ENCODE measurements at regions not wholly inside any gene's neighbourhood (a gene's known extent, or its start where the extent isn't known, plus 50 kb on each side); places are given as distances from the start of the nearest gene placed in this dataset.

DNA sequence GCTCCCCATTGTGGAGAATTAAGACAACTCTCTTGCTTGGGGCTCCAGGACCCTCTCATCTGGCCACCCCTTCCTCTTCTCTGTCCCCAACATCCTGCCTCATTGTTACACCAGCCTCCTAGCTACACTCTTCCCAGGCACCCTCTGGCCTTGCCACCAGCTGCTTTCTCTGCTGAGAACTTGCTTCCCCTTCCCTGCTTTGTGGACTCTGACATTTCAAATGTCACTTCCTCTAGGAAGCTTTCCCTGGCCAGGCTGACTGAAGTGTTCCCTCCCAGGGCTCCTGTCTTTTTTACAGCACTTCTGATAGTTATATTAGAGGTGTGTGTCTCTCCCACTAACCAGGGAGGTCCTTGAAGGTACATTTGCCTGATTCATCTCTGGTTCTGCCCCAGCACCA lies 194.0 kb upstream of the KLF4 start:
- no peak overlapping the region for H3K4me3 Mint-ChIP-seq
- peaks cover 3% of the 10 kb centered on the region for H3K9me3 Mint-ChIP-seq (ENCODE audit: low read depth)
- H3K36me3 Mint-ChIP-seq: no peaks in the 10 kb centered on the region
- H3K27ac Mint-ChIP-seq: no peak overlapping the region
- H3K4me1 Mint-ChIP-seq (ENCODE audit: low read depth): no peaks in the 10 kb centered on the region
- H3K27me3 Mint-ChIP-seq: peaks cover 4% of the 10 kb centered on the region

DNA sequence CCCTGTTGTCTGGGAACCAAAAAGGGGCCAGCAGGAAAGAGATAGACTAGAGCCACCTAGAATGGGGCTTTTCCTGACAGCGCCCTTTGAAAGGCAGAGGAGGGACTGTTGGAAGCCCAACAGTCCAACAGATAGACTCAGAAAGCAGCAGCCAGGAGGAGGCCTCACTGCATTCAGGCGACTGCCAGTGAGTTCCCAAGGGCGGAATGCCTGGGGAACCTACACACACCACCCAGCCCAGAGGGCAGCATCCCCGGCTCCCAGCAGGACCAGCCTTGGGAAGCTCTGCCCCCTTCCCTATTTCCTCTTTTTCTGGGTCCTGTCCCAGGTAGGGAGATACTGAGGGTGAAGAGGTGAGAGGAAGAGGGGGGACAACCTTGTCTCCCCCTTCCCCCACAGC lies 192.4 kb upstream of the KLF4 start:
- Mint-ChIP-seq H3K27ac (no peak overlapping the region), H3K4me3 (no peak overlapping the region), H3K36me3 (no peaks in the 10 kb centered on the region)

DNA sequence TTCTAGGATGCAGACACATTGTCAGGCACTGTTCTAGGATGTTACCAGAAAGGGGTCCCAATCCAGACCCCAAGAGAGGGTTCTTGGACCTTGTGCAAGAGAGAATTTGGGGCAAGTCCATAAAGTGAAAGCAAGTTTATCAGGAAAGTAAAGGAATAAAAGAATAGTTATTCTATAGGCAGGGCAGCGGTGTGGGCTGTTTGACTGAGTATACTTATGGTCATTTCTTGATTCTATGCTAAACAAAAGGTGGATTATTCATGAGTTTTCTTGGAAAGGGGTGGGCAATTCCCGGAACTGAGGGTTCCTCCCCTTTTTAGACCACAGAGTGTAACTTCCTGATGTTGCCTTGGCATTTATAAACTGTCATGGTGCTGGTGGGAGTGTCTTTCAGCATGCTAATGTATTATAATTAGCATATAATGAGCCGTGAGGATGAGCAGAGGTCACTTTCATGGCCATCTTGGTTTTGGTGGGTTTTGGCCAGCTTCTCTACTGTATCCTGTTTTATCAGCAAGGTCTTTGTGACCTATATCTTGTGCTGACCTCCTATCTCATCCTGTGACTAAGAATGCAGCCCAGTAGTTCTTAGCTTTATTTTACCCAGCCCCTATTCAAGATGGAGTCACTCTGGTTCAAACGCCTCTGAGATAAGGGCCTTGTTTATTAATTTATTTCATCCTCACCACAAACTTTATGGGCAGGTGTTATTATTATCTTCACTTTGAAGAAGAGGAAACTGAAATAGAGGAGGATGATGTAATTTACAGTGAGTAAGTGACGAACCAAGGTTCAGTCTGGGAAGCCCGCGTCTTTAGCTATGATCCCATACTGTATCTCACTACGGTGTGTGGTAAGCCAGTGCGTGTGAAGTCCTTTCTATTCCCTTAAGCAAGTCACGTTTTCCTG lies 186.0 kb upstream of the KLF4 start:
- Mint-ChIP-seq H3K4me1 (ENCODE audit: low read depth) (no peaks in the 10 kb centered on the region), H3K27me3 (no peaks in the 10 kb centered on the region), H3K4me3 (no peak overlapping the region), H3K36me3 (no peaks in the 10 kb centered on the region), H3K27ac (no peak overlapping the region), H3K9me3 (ENCODE audit: low read depth) (no peaks in the 10 kb centered on the region)

More for the DNA sequence above, 192.4 kb upstream of the KLF4 start:
- Mint-ChIP-seq H3K4me1 (ENCODE audit: low read depth) (no peaks in the 10 kb centered on the region), H3K9me3 (ENCODE audit: low read depth) (no peaks in the 10 kb centered on the region), H3K27me3 (no peaks in the 10 kb centered on the region)

DNA sequence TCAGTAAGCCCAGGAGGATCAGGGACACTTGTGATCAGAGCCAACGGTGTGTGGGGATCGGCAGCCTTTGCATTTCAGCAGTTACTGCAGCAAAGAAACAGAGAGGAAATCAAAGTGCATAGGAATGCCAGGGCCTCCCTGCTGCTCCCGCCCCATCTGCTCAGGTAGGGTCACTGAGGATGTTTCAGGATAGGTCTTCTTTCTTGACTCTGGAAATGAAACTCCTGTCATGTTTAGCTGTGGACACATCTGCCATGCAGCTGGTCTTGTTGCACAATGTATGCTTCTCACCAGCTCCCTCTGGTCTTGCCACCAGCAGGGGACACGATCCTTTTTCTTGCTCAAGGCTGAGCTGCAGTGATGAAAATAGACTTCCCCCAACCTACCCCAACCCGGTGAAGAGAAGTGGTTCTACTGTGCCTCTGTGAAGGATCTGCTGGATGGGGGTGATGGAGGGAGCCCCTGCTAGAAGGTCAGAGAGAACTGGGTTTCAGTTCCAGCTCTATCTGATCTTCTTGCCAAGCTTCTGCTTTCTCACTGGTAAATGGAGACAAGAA lies 185.2 kb upstream of the KLF4 start:
- no peaks in the 10 kb centered on the region for H3K9me3 Mint-ChIP-seq (ENCODE audit: low read depth)
- no peak overlapping the region for H3K4me3 Mint-ChIP-seq
- no peak overlapping the region for H3K27ac Mint-ChIP-seq
- H3K36me3 Mint-ChIP-seq: no peaks in the 10 kb centered on the region
- H3K27me3 Mint-ChIP-seq: no peaks in the 10 kb centered on the region
- H3K4me1 Mint-ChIP-seq (ENCODE audit: low read depth): no peaks in the 10 kb centered on the region

DNA sequence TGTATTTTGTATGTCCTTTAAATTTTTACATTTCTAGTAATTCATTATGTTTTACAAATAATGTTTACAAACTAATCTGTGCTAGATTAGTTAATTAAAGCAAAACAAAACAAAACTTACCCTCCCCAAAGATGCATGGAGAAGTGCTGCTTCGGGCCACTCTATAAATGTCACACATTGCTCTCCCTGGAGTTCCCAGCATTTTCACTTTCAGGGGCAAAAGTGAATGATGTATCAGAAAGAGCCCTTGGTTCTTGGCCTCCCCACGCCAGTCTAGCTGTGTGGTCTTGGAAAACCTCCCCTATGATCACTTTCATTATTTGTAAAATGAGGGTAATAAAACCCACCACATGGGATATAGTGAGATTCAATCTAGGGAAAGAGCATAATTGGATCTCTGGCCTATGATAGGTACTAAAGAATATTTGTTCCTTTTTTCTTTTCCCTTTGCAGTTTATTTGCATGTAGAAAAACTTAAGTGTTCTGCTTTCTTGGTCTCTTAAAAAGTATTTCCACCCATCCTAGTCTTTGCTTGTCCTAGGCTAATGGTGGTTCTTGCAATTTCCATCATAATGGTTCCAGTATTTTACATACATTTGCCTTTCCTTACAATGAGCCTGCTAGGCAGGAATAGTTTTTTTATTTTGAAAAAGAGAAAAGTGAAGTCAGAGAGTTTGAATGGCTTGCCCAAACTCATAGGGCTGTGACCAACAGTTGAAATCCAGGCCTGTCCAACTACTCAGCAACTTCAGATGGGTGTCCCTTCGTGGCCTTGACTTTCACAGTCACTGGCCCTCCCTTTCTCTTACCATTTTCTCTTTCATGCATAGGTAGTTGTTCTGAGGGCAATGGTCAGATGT lies 184.5 kb upstream of the KLF4 start:
- no peaks in the 10 kb centered on the region for H3K27me3 Mint-ChIP-seq
- no peak overlapping the region for H3K4me3 Mint-ChIP-seq
- H3K4me1 Mint-ChIP-seq (ENCODE audit: low read depth): no peaks in the 10 kb centered on the region
- no peaks in the 10 kb centered on the region for H3K36me3 Mint-ChIP-seq
- H3K27ac Mint-ChIP-seq: no peak overlapping the region
- no peaks in the 10 kb centered on the region for H3K9me3 Mint-ChIP-seq (ENCODE audit: low read depth)

DNA sequence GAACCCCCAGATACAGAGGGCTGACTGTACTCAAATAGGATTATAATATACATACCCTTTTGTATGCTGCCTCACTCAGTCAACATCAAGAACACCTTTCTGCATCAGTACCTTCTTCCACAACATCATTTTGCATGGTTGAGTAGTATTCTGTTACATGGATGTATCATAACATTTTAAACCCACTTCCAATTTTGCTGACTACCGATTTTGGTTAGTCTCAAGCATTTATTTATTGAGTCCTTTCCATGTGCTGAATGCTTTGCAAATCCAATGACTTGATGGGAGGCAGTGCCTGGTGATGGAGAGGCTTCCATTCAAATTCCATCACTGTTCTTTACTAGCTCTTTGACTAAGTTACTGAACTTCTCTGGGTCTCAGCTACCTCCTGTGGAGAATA lies 182.0 kb upstream of the KLF4 start:
- no peak overlapping the region for H3K27ac Mint-ChIP-seq
- no peak overlapping the region for H3K4me3 Mint-ChIP-seq
- H3K4me1 Mint-ChIP-seq (ENCODE audit: low read depth): no peaks in the 10 kb centered on the region
- no peaks in the 10 kb centered on the region for H3K36me3 Mint-ChIP-seq
- no peaks in the 10 kb centered on the region for H3K9me3 Mint-ChIP-seq (ENCODE audit: low read depth)
- H3K27me3 Mint-ChIP-seq: no peaks in the 10 kb centered on the region

DNA sequence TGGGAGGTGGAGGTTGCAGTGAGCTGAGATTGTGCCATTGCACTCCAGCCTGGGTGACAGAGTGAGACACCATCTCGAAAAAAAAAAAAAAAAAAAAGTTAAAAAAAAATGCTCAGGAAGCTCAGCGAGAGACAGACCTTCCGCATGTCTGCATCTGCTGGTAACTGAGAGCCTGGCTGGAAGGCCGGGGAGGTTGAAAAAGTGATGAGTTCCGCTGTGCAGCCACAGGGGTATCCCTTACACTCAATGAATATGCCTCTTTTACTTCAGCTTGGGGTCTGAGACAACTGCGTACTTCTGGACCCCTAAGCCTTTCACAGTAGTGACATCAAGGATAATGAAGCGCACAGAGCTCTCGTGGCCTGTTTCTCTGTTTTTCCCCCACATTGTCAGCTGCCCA lies 179.9 kb upstream of the KLF4 start:
- no peaks in the 10 kb centered on the region for H3K36me3 Mint-ChIP-seq
- no peaks in the 10 kb centered on the region for H3K4me1 Mint-ChIP-seq (ENCODE audit: low read depth)
- no peaks in the 10 kb centered on the region for H3K9me3 Mint-ChIP-seq (ENCODE audit: low read depth)
- no peak overlapping the region for H3K27ac Mint-ChIP-seq
- no peaks in the 10 kb centered on the region for H3K27me3 Mint-ChIP-seq
- no peak overlapping the region for H3K4me3 Mint-ChIP-seq

DNA sequence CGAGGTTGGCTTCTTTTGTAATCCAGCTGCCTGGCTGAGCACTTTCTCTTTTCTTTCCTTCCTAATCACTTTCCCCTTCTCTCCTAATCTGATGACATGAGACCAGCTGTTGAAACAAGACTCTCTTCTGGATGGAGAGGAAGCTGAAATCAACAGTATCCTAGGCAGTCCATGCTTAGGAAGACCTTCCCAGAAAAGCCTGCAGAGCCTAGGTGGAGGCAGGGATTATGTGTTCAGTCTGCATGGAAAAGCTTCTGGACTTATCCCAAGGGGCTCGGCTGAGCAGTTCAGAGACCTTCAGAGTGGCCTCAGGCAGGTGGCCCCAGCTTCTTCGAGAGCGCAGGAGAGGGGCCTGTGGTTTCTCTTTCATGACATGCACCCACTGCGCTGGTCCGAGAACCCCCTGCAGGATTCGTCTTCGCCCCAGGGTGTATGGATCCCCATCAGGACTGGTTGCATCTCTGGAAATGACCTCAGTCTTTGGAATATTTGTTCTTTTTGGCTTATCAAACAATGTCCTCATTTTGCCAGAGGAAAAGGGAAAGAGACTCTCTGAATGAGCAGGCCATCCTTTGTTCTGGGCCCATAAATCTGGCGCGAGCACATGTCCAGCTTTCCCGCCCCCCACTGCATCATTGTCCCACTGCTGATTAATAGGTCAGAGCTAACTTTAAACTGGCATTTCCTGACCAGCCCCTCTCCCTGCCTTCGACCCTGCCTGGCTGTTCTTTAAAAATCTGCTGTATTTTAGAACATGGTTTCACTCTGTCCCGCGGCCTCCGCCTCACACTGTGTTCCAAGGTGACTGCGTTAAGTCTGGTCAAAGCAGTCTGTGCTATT lies 177.9 kb upstream of the KLF4 start:
- Mint-ChIP-seq H3K4me1 (ENCODE audit: low read depth) (no peaks in the 10 kb centered on the region), H3K27me3 (no peaks in the 10 kb centered on the region)

DNA sequence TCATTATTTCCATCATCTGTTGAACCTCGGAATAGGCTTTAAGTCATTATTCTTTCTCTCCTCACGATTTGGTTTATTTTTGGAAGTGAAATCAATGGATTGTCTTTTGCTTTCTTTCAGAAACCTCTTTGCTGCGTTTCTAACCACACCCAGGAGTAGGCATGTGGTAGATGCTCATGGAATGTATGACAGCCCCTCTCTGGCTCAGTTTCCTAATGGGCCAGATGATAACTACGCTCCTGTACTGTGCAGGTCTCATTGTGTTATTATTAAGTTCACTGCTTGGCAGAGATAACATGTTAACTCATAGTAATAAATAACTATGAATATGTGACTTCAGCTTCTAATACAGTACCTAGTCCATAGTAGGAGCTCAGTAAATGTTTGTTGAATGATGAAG lies 175.5 kb upstream of the KLF4 start:
- Mint-ChIP-seq H3K9me3 (ENCODE audit: low read depth) (no peaks in the 10 kb centered on the region), H3K4me1 (ENCODE audit: low read depth) (no peaks in the 10 kb centered on the region), H3K36me3 (no peaks in the 10 kb centered on the region), H3K27me3 (no peaks in the 10 kb centered on the region), H3K4me3 (no peak overlapping the region), H3K27ac (no peak overlapping the region)

More for the DNA sequence above, 177.9 kb upstream of the KLF4 start:
- no peaks in the 10 kb centered on the region for H3K9me3 Mint-ChIP-seq (ENCODE audit: low read depth)
- no peaks in the 10 kb centered on the region for H3K36me3 Mint-ChIP-seq
- H3K4me3 Mint-ChIP-seq: no peak overlapping the region
- no peak overlapping the region for H3K27ac Mint-ChIP-seq

DNA sequence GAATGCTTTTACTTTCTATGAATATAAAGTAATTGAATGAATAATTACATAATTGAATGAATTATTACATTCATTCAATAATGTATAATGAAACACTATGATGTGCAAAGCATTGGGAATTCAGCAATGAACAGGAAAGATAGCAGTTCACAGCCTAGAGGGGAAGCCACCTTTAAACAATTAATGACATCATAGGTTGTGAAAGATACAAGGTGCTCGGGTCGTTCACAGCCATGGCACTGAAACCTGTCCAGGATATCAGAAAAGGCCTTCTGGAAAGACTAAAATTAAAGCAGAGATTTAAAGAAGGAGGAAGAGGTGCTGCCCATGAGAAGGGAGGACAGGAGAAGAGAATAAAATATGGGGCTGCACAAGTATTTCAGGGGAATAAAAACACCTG lies 171.4 kb upstream of the KLF4 start:
- H3K4me3 Mint-ChIP-seq: no peak overlapping the region
- H3K9me3 Mint-ChIP-seq (ENCODE audit: low read depth): peaks cover 4% of the 10 kb centered on the region
- peaks cover 2% of the 10 kb centered on the region for H3K27me3 Mint-ChIP-seq
- H3K4me1 Mint-ChIP-seq (ENCODE audit: low read depth): no peaks in the 10 kb centered on the region
- no peaks in the 10 kb centered on the region for H3K36me3 Mint-ChIP-seq
- no peak overlapping the region for H3K27ac Mint-ChIP-seq

DNA sequence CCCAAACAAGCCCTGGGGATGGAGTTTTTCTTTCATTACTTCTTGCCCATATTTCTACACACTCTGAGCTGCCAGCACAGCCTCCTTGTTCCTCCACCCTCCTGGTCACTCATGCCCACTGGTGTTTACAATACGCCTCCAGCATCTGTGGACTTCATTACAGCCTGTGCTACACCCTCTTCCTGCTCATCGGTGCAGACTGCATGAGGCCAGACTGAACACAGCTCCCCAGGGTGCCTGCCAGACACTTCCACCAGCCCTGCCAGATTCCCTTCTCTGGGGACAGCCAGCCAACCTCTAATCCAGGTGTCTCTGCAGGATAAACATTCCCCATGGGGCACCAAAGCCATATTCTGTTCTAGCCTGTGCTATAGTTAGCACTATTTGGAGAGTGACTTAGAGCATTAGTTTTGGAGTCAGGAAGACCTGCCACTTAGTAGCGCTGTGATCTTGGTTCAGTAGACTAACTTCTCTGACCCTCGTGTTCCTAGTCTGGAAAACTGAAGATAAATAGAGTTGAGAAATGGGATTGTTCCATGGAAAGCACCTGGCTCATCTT lies 163.8 kb upstream of the KLF4 start:
- Mint-ChIP-seq H3K27me3 (no peaks in the 10 kb centered on the region), H3K36me3 (no peaks in the 10 kb centered on the region), H3K27ac (no peak overlapping the region), H3K4me1 (ENCODE audit: low read depth) (no peaks in the 10 kb centered on the region), H3K4me3 (no peak overlapping the region), H3K9me3 (ENCODE audit: low read depth) (peaks cover 4% of the 10 kb centered on the region)

DNA sequence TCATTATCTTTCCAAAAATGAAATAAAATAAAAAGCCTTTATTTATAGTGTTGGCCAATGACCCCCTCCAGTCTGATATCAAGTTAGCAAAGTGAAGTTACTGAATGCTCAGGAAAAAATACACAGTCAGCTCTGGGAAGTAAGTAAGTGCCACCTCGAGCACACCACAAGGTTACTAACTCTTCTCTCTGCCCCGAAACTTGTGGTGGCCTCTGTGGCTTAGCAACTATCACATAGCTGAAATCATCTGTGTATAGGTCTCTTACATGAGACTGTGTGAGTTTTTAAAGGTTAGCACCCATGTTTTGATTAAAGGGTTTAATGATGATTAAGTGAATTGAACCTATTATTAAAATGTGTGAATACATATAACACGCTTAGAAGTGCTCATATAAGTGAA lies 161.4 kb upstream of the KLF4 start:
- Mint-ChIP-seq H3K27ac (no peak overlapping the region), H3K4me3 (no peak overlapping the region), H3K4me1 (ENCODE audit: low read depth) (no peaks in the 10 kb centered on the region), H3K9me3 (ENCODE audit: low read depth) (peaks cover 4% of the 10 kb centered on the region), H3K27me3 (no peaks in the 10 kb centered on the region), H3K36me3 (no peaks in the 10 kb centered on the region)

DNA sequence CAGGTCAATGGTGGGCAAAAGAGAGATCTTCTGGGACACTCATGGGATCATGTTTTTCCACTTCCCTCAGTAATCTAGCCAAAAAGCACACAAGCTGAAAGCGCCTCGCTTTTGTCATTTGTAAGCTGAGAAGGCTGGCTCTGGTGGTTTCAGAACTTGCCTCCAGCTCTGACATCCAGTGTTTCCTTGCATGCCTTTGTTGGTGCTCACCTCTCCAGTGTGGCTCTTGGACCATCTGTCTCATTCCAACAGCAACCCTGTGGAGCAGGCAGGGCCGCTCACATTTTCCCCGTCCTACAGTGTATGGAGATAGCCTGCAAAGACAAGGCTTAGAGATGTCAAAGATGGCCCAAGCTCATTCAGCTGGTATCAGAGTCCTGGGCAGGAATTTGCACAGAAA lies 160.8 kb upstream of the KLF4 start:
- no peak overlapping the region for H3K27ac Mint-ChIP-seq
- H3K4me1 Mint-ChIP-seq (ENCODE audit: low read depth): no peaks in the 10 kb centered on the region
- H3K36me3 Mint-ChIP-seq: no peaks in the 10 kb centered on the region
- H3K4me3 Mint-ChIP-seq: no peak overlapping the region
- H3K27me3 Mint-ChIP-seq: no peaks in the 10 kb centered on the region
- no peaks in the 10 kb centered on the region for H3K9me3 Mint-ChIP-seq (ENCODE audit: low read depth)

DNA sequence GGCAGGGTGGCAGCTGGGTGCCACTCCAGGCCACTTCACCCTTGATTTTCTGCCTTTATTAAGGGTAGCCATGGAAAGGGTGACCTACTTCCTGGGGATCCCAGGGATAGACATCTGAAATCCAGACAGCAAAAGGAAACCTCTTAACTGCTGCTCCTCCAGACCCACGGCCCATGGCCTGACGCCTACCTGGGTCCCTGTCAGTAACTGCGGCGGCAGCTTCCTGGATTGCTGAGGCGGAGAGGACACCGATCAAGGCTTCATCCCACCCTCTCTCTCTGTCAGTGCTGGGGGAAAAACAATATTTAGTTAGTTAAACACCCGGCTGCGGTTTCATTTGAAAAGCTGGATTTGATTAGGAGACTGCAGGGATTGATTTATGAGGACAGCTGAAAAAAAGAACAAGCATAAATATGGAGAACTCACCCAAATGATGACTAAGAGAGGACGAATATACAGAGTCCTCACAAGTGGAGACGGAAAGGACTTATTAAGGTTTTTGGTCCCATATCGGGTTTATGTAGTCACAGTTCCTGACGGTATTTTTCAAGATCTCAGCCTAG lies 158.7 kb upstream of the KLF4 start:
- Mint-ChIP-seq H3K27me3 (no peaks in the 10 kb centered on the region), H3K9me3 (ENCODE audit: low read depth) (no peaks in the 10 kb centered on the region), H3K36me3 (no peaks in the 10 kb centered on the region), H3K27ac (no peak overlapping the region), H3K4me3 (no peak overlapping the region), H3K4me1 (ENCODE audit: low read depth) (no peaks in the 10 kb centered on the region)

Measured in activated naive CD8-positive, alpha-beta T cell (primary cell).